NB4 (cell line): ENCODE measurements at regions not wholly inside any gene's neighbourhood (a gene's known extent, or its start where the extent isn't known, plus 50 kb on each side); places are given as distances from the start of the nearest gene placed in this dataset.

Experiments used
- CTCF ChIP-seq: IDR thresholded peaks from one replicate; pipeline ENCODE4 v1.5.1; 2012; ENCODE audit warnings: low read depth, low read length
- MAX ChIP-seq: IDR thresholded peaks from 2 replicates; pipeline ENCODE4 v1.6.1; 2011; ENCODE audit warnings: low read depth, low read length
- MYC ChIP-seq: IDR thresholded peaks from 2 replicates; pipeline ENCODE4 v1.6.1; 2011; ENCODE audit warnings: low read depth, low read length
- POLR2A ChIP-seq: IDR thresholded peaks from 2 replicates; pipeline ENCODE4 v1.6.1; 2011; ENCODE audit warnings: mild to moderate bottlenecking; ENCODE audit not compliant: insufficient read length; ENCODE audit errors: extremely low read depth

GRCh38 chr9:81791076-81791475 lies 101.7 kb upstream of the TLE1 start:
- TF ChIP-seq CTCF (no peak), MYC (no peak), POLR2A (no peak), MAX (no peak)
